ENCODE measurements at regions not wholly inside any gene's neighbourhood (a gene's known extent, or its start where the extent isn't known, plus 50 kb on each side); places are given as distances from the start of the nearest gene placed in this dataset.

GRCh38 chr1:116253566-116254382, 119.3 kb upstream of the ATP1A1 start:
- H3K27ac ChIP-seq = no peak overlapping the region
- intact Hi-C loops (cut with DNase I) = no loop called here
- no peaks in the 10 kb centered on the region for H3K36me3 ChIP-seq (replicated peaks in 1 of 2)
- 82 to 91% (median 89%) methylated on average over 5 of the region's 5 CpGs for WGBS, 4 donors
- no peak overlapping the region for H3K4me3 ChIP-seq
- TF ChIP-seq CTCF (IDR thresholded peaks at IDR 0.05) (no peak), POLR2A (IDR thresholded peaks at IDR 0.05) (no peak)
- no peak for DNase-seq
- no peaks in the 10 kb centered on the region for H3K9me3 ChIP-seq (replicated peaks in 1 of 3)
- H3K27me3 ChIP-seq = no peaks in the 10 kb centered on the region
- no peaks in the 10 kb centered on the region for H3K4me1 ChIP-seq (replicated peaks in 1 of 2)

GRCh38 chr1:116254776-116255175, 118.3 kb upstream of the ATP1A1 start:
- 29 to 48% (median 38%) methylated on average over 1 of the region's 1 CpG for WGBS, 4 donors
- intact Hi-C loops (cut with DNase I) = no loop called here
- Histone ChIP-seq H3K4me1 (replicated peaks in 1 of 2) (no peaks in the 10 kb centered on the region), H3K27me3 (no peaks in the 10 kb centered on the region), H3K9me3 (replicated peaks in 1 of 3) (no peaks in the 10 kb centered on the region), H3K36me3 (replicated peaks in 1 of 2) (no peaks in the 10 kb centered on the region), H3K4me3 (no peak overlapping the region), H3K27ac (no peak overlapping the region)
- no peak for DNase-seq
- no peak for TF ChIP-seq CTCF (IDR thresholded peaks at IDR 0.05)
- no peak for TF ChIP-seq POLR2A (IDR thresholded peaks at IDR 0.05)

- DNase-seq = no peak
- Histone ChIP-seq H3K36me3 (replicated peaks in 1 of 2) (no peaks in the 10 kb centered on the region), H3K4me3 (no peak overlapping the region), H3K9me3 (replicated peaks in 1 of 3) (no peaks in the 10 kb centered on the region), H3K27me3 (no peaks in the 10 kb centered on the region), H3K27ac (no peak overlapping the region), H3K4me1 (replicated peaks in 1 of 2) (no peaks in the 10 kb centered on the region)
- 69 to 80% (median 74%) methylated on average over 6 of the region's 6 CpGs for WGBS, 4 donors
- intact Hi-C loops (cut with DNase I) = no loop called here
- no peak for TF ChIP-seq CTCF (IDR thresholded peaks at IDR 0.05)
- TF ChIP-seq POLR2A (IDR thresholded peaks at IDR 0.05) = no peak
These were observed 117.4 kb upstream of the ATP1A1 start for GRCh38 chr1:116255486-116256285.

- H3K27ac ChIP-seq = no peak overlapping the region
- TF ChIP-seq POLR2A (IDR thresholded peaks at IDR 0.05) (no peak), CTCF (IDR thresholded peaks at IDR 0.05) (no peak)
- intact Hi-C loops (cut with DNase I) = no loop called here
- 77 to 91% (median 83%) methylated on average over 2 of the region's 2 CpGs for WGBS, 4 donors
- H3K27me3 ChIP-seq = no peaks in the 10 kb centered on the region
- H3K4me1 ChIP-seq (replicated peaks in 1 of 2) = no peaks in the 10 kb centered on the region
- H3K9me3 ChIP-seq (replicated peaks in 1 of 3) = no peaks in the 10 kb centered on the region
- no peaks in the 10 kb centered on the region for H3K36me3 ChIP-seq (replicated peaks in 1 of 2)
- DNase-seq = no peak
- no peak overlapping the region for H3K4me3 ChIP-seq
These were observed 116.8 kb upstream of the ATP1A1 start for GRCh38 chr1:116256286-116256649.
